ENCODE measurements at regions not wholly inside any gene's neighbourhood (a gene's known extent, or its start where the extent isn't known, plus 50 kb on each side); places are given as distances from the start of the nearest gene placed in this dataset.

- TF ChIP-seq EZH2phosphoT487 (IDR thresholded peaks at IDR 0.05; ENCODE audit: low read depth) (no peak), CTCF (IDR thresholded peaks at IDR 0.05; ENCODE audit: low read depth, low read length) (no peak)
These were observed 77.5 kb upstream of the KCNK2 start for GRCh38 chr1:215005078-215005477.

All from OCI-LY3 (cell line).